Activated T-cell treated with anti-CD3 and anti-CD28 coated beads for 24 hours (primary cell): ENCODE measurements at regions not wholly inside any gene's neighbourhood (a gene's known extent, or its start where the extent isn't known, plus 50 kb on each side); places are given as distances from the start of the nearest gene placed in this dataset.

Source experiments
- DNase-seq: peaks from one replicate; pipeline ENCODE4 v3.0.0-alpha.2; 2020; ENCODE audit warnings: low read depth

DNA sequence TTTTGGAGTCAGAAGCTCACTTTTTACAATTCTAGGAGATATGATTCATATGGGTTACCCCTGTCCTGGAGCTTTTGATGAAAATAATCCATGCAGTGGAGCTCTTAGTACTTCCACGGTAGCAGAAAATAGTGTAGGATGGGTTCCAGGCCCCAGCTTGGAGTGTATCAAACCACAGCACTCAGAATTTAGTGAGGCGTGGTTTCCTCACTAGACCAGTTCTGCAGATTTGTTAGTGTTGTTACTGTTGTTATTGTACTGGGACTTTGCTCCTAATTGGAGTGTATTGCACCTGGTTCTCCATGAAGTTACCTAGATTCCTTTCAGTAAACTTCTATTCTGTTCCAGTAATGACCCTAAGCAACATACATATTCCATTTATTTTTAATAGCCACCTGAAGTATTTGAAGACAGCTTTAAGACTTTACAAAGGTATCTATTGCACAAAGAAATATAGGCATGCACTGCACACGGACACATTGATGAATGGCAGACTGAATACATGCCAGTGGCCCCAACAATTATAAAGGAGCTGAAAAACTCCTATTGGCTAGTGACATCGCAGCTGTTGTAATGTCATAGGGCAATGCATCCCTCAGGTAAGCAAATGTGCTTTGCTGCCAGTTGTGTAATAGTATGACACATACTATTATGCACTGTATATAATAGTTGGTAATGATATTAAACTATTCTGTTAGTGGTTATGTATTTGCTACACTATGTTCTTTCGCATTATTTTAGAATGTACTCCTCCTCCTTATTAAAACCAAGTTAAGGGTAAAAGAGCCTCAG, 1058.0 kb downstream of the KCNT2 start:
- no peak for DNase-seq

DNA sequence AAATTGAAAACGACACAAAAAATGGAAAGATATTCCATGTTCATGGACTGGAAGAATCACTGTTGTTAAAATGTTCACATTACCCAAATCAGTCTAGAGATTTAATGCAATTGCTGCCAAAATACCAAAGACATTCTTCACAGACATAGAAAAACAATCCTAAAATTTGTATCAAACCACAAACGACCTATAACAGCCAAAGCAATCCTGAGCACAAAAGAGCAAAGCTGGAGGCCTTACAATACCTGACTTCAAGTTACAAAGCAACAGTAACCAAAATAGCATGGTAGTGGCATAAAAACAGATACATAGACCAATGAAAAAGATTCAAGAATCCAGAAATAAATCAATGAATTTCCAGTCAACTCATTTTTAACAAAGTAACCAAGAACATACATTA, 1077.3 kb downstream of the KCNT2 start:
- DNase-seq = no peak

DNA sequence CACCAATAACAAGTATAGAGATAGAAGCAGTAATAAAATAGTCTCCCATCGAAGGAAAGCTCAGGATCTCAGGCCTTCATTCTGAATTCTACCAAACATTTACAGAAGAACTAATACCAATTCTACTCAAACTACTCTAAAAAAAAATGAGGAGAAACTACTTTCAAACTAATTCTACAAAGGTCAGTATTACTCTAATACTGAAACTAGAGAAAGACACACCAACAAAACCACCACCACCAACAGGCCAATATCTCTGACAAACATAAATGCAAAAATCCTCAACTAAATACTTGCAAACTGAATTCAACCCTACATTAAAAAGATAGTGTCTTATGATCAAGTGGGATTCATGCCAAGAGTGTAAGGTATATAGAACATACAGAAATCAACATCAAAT, 1078.4 kb downstream of the KCNT2 start:
- no peak for DNase-seq

DNA sequence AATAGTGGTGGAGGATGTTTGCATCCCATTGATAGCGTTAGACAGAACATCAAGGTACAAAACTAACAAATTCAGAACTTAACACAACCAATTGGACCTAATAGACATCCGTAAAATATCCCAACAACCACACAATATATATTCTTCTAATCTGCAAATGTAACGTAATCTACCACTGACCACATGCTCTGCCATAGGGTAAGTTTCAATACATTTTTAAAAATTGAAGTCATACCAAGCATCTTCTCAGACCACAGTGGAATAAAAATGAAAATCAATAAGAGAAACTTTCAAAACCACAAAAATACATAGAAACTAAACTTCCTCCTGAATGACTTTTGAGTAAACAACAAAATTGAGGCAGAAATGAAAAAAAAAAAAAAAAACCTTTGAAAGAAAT, 1087.5 kb downstream of the KCNT2 start:
- no peak for DNase-seq

DNA sequence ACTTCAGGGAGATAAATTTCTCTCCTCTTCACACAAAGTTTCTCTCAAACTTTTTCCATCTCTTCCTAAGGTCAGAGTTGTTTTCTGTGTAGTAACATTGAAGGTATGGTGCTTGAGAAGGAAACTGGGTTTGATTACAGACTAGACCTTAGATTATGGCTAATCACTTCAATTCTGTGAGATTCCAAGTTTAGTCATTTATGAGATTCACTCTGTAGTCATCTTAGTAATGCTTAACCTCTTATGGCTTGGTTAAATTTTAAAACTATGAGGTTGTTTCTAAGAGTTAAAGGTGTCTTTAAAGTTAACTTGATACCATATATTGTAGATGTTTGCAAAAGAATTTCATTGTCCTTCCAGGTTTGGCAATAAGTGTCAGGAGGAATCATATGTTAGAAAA, 1092.2 kb downstream of the KCNT2 start:
- no peak for DNase-seq

DNA sequence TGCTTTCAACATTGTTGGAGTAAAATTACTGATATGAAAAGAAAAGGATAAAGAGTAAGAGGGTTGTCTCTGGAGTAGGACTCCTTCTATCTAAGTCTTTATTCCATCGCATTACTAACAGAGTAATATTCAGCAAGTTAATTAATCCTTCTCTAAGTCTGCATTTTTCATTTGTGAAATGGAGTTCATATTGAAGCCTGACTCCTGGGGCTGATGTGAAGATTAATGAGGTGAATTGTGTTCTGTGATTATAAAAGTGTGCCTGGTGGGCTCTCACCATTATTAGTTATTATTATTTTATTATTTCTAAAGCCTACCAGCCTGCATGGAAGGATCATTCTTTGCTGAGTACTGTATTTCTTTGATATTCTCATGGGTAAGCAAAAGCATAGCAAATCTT, 1096.7 kb downstream of the KCNT2 start:
- no peak for DNase-seq

DNA sequence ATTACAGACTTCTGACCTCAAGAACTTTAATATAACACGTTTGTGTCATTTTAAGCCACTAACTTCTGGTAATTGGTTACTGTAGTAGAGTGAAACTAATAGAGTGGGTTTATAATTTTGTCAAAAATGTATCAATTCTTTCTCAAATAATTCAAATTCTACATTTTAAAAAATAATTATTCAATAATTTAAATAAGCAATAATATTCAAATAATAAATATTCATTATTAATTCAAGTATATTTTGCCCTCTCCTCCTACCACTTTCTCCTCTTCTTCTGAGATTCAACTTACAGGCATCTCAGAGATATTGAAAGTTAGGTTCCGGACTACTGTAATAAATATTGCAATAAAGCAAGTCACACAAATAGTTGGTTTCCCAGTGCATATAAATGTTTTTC, 1107.1 kb downstream of the KCNT2 start:
- DNase-seq = no peak

DNA sequence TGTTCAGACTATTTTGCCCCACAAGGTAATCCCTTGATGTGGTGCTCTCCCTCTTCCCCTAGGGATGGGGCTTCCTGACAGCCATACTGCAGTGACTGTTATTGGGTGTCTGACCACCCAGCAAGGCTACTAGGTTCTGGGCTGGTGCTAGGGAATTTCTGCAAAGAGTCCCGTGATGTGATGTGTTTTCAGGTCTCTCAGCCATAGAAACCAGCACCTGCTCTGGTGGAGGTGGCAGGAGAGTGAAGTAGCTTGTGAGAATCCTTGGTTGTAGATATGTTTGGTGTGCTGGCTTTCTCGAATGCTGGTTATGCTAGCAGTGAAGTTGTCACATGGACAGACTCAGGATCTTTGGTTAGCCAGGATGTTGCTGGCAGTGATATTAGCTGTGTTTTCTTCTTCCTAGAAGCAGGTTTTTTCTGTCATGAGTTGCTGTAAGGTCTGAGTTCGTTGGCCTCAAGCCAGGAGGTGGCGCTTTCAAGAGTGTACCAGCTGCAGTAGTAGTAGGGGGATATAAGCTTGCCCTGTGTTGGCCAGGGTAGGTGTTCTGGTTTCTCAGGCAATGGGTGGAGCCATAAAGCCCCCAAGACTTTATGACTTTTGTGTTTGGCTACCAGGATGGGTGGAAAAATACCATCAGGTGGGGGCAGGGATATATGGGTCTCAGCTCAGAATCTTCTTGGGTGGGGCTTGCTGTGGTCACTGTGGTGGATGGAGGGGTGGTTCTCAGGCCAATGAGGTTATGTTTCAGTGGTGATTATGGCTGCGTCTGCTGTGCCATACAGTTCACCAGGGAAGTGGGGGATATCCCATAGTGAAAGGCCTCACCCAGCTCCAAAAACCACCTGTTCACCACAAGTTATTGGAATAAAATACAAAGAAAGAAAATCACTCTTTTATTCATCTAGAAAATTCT, 1112.3 kb downstream of the KCNT2 start:
- DNase-seq = no peak

DNA sequence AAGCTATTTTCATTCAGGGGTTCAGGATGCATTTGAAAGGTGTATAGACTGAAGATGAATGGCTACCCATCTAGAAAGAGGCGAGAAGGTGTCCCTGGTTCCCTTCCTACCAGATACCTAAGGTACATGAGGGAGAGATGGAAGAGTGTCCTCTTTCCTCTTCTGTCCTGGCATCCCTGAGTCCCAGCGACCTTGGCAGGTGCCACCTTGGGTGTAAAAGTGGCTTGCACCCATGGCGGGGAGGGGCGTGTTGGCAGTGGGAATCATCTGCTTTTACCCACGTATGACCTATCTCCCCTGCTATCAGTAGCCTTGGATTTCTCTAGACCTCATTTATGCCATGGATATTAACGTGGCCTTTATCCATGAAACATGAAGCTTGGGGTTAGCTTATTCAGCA, 1126.1 kb downstream of the KCNT2 start:
- DNase-seq = no peak

DNA sequence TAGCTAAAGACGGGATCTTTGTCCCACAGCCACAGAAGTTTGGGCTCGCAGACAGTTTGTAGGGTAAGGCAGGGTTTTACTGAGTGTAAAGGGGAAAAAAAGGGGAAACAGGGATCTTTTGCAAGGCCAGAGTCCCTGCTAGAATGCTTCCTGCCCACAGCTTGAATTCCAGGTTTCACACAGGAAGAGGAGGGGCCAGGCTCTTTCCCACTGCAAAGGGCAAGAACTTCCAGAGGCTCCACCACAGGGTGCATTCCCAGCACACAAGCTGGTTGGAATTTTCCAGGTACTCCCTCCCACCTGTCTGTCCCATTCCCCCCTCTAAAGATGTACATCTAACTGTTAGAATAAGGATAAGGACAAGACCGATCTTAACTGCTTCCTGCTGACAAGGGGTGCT, 1126.9 kb downstream of the KCNT2 start:
- DNase-seq = no peak

DNA sequence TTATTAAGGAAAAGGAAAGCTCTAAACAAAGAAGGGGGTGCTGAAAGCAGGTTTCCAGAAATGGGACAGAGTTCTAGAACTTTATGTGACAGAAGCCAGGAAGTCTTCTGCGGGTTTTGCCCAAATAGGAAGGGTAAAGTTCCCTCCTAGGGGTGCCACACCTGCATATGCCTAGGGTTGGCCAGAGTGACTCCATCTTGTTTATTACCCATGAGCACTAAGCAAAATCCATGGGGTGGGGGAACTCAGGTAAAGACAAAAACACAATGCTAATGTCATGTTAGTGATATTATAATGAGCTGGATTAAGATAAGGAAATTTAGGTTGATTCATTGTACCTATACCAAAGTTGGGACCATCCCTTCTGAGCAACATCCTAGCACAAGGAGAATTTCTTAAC, 1132.7 kb downstream of the KCNT2 start:
- no peak for DNase-seq

DNA sequence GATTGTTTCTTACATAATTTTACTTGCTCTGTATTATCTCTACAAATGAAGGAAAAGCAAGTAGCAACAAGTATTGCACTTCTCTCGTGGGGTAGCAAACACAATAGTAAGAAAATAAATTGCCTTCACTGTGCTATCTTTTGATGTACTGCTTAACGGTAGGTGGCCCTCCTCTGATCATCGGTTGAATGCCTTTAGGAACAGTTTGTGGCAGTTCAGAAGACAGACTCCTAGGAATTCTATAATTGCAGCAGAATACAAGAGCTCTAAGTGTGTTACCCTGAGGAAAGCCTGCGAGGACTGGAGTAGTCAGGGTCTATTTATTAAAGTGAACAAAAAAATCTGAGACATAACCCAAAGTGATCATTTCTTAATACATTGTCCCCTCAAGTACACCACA, 1135.9 kb downstream of the KCNT2 start:
- DNase-seq = no peak

DNA sequence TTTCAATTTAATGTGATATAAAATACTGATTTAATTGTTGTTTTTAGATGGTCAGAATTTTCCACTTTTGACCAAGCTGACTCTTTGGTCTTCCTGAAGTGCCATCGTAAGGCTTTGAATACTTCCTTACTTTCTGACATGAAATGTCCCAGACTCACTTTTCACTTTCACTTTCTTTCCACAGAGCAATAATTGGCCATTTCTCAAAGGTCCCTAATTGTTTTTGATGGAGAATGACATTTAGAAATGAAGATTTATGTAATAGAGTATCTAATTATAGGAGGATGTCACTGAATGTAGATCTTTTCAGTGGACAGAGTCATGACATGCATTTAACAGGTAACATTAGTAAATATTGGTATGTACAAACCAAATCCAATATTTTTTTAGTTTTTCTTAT, 1141.6 kb downstream of the KCNT2 start:
- DNase-seq = no peak

DNA sequence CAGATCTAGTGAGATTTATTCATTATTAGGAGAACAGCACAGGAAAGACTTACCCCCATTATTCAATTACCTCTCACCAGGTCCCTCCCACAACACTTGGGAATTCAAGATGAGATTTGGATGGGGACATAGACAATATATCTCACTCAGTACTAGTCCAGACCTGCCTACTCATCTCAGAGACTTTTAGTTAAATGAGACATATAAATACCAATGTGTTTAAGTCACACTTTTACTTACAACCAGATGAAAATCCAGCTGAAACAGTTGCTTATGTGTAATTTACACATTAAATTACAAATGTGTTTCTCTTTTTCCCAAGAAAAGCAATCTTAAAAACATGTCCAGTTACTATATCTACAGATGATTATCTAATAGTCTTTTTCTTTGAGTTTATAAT, 1145.6 kb downstream of the KCNT2 start:
- no peak for DNase-seq

DNA sequence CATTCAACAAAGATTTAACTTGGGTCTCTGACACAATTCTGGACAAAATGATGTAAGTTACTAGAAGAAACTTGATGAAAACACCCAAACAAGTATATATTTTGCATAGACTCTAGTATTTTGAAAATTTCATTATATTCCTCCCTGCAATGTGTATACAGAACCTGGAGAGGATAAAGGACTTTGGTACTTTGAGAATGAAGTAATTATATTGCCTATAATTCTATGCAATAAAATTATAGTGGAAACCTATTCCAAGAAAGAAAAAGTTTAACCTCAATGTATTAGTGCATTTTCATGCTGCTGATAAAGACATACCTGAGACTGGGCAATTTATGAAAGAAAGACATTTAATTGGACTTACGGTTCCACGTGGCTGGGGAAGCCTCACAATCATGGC, 1146.1 kb downstream of the KCNT2 start:
- no peak for DNase-seq

DNA sequence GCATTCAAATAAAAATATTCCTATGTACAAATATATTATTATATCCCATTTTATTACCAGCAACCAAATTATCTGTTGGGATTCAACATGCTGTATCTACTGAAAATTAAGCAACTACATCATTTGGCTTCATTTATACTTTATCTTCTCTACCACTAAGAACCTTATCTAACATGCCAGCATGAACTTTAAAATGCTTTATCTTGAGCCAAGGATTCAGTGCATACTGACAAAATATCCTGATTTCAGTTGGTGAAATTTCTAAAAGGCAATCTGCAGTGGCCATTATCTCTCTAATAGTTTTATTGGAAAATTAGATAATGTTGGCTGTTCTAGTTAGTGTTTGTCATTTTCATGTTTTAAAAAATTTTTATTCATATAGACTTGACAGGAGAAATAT, 1149.9 kb downstream of the KCNT2 start:
- DNase-seq = no peak

DNA sequence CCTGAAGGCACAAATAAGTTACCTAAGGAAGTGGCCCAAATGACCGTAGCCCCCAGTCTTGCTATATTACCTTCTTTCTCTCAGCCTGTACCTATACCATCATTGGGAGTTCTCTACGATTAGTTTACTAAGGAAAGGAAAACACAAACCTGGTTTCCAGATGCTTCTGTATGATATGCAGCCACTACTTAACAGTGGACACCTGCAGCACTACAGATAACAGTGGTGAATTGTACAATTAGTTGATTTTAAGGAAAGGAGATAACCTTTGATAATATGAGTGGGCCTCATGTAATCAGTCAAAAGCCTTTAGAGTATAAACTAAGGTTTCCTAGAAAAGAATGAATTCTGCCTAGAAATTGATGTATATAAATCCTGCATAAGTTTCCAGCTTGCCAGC, 1157.4 kb downstream of the KCNT2 start:
- DNase-seq = no peak

DNA sequence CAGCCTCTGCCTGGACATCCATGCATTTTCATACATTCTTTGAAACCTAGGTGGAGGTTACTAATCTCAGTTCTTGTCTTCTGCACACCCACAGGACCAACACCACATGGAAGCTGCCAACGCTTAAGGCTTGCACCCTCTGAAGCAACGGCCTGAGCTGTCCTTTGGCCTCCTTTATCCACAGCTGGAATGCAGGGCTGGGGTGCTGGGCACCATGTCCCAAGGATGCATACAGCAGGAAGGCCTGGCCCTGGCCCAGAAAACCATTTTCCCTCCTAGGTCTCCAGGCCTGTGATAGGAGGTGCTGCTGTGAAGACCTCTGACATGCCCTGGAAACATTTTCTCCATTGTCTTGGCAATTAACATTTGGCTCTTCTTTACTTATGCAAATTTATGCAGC, 1168.6 kb downstream of the KCNT2 start:
- DNase-seq = no peak

DNA sequence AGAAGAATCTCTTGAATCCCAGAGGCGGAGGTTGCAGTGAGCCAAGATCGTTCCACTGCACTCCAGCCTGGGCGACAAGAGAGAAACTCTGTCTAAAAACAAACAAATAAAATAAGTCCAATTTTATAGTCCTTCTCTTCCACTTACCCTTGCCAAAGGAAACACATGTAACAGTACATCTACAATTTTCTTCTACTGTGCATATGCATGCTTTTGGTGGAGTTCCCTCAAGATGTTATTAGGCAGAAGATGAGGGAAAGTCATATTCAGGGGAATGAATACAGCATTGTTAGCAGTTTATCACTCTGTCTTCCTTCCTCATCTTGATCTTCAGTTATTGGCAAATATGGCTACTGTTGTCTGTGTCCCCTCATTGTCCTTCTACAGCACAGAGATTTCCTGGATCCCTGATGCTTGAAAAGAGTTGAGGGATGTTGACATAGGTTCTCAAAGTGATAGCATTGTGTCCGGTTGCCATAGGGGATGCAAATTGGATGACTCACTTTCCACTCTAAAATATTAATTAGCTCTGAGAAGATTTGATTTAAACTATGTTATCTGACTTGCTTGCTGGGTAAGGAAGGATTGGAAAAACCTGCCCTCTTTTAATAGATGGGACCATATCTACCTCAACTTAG, 1173.6 kb downstream of the KCNT2 start:
- DNase-seq = no peak

DNA sequence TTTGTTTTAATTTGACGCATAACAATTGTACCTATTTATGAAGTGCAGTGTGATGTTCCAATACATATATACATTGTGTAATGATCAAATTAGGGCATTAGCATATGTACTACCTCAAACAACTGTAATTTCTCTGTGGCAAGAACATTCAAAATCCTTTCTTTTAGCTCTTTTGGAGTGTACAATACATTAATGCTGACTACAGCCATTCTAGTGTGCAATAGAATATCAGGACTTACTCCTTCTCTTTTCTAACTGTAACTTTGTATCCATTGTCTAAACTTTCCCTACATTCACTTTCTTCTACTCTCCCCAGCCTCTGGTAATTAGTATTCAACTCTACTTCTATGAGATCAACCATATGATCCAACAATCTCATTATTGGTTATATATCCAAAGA, 1177.4 kb downstream of the KCNT2 start:
- no peak for DNase-seq

DNA sequence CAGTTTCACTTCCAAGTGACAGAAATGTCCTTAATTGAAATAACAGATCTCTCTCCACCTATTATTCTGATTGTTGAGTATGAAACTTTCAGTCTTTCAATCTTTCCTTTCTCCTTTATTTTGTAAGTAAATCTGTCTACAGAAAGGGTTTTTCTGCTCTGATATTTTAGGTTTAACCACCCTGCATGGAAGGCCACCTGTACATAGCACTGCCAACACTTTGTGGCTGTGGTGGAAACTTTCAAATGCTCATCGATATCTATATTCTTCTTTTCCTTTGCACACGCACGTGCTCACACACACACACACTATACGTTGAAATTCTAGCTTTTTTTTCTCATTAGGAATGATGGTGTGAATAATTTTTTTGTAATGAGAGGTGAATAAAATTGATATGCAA, 1179.3 kb downstream of the KCNT2 start:
- DNase-seq = no peak

DNA sequence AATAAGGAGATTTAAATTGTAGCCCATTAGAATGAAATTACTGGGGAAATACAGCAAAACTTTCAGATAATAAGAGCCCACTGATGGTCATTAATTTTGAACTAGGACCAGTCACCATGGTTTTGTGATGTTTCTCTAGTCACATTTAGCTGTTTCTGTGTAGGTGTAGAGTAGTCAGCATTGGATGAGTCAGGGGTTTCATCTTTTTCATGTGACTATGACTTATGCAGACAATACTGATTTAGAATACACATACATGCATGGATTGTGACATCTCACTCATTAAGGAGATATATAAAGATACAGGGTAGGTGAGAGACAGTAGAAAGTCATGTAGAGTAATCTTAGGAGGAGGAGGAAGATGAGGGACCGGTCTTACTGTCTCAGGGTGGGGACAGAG, 1192.7 kb downstream of the KCNT2 start:
- no peak for DNase-seq

DNA sequence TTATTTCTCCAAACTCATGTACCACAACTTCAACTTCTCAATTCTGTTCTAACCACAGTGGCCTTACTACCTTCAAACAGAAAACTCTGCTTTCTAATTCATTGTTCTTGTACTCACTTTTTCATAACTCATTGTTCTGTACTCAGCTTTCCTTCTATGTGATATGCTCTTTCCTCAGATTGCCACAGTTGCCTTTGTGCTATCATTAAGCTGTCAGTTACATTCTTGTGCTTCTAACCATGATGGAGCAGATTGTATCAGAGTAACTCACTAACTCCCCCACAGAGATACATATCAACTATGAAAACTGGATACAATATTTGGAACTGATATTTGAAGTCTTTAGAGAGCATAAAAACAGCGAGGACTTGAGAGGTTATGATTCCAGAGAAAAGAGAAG, 1213.7 kb downstream of the KCNT2 start:
- DNase-seq = no peak
